ENCODE measurements at regions not wholly inside any gene's neighbourhood (a gene's known extent, or its start where the extent isn't known, plus 50 kb on each side); places are given as distances from the start of the nearest gene placed in this dataset.
"Not testable (repeated sequence)": the region's sequence is repeated elsewhere in the genome, so short reads cannot be mapped to it uniquely, and the experiment has no call there.

GRCh38 chrX:39764441-39764914, 333.3 kb downstream of the BCOR start:
- DNase-seq (ENCODE audit: extremely low read depth, low read depth, low spot score), result no peak

GRCh38 chrX:39765327-39765726, 332.4 kb downstream of the BCOR start:
- DNase-seq (ENCODE audit: extremely low read depth, low read depth, low spot score), result no peak

DNA sequence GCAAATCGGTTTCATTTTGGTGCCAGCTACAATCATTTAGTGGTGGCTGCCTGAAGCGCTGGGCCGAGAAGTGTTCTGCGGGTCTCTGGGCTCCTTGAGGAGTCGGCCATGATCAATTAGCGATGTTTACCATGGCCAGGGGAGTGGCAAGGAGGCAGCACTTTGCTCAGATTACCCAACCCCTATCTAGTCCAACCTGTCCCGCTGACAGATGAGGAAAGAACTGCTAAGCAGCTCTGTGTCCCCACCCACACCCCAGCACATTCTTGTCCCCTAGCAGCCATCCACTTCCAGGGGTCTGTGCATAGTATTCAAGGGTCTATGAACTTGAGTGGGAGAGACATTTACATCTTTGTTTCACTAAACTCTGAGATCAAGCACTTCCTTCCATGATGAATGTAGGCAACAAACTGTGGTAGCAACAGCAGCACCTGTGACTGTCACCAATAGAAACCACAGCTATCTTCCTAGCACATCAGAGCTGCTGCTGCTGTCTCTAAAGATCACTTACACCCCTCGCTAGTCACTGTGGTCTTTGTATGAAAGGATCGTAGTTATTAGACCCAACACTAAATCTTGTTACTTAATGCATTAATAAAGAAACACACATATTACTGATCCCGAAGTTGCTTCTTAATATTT, 331.6 kb downstream of the BCOR start:
- DNase-seq (ENCODE audit: extremely low read depth, low read depth, low spot score), result no peak

DNA sequence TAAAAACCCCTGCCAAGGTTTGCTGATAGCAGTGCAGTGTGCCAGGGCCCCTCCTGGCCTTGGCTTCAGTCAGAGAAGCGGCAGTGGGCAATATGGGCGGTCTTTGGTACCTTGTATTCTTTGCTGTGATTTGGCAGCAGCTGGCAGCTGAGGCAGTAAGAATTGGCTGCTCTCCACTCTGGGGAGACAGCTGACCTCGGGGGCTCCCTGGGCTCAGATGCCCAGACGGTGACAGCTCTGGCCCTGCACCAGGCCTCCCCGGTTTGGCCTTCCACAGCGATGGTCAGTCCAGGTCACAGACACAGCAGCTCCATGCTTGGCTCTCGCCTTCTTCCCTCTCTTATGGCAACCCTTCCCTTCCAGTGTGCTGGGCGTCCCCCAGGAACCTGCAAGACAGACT, 330.9 kb downstream of the BCOR start:
- no peak for DNase-seq (ENCODE audit: extremely low read depth, low read depth, low spot score)

GRCh38 chrX:39767446-39767845, 330.3 kb downstream of the BCOR start:
- DNase-seq (ENCODE audit: extremely low read depth, low read depth, low spot score), result no peak

- no peak for DNase-seq (ENCODE audit: extremely low read depth, low read depth, low spot score)
Measured at GRCh38 chrX:39769748-39770147, 328.0 kb downstream of the BCOR start.

- DNase-seq (ENCODE audit: extremely low read depth, low read depth, low spot score), result no peak
Measured at GRCh38 chrX:39771089-39771488, 326.7 kb downstream of the BCOR start.

DNA sequence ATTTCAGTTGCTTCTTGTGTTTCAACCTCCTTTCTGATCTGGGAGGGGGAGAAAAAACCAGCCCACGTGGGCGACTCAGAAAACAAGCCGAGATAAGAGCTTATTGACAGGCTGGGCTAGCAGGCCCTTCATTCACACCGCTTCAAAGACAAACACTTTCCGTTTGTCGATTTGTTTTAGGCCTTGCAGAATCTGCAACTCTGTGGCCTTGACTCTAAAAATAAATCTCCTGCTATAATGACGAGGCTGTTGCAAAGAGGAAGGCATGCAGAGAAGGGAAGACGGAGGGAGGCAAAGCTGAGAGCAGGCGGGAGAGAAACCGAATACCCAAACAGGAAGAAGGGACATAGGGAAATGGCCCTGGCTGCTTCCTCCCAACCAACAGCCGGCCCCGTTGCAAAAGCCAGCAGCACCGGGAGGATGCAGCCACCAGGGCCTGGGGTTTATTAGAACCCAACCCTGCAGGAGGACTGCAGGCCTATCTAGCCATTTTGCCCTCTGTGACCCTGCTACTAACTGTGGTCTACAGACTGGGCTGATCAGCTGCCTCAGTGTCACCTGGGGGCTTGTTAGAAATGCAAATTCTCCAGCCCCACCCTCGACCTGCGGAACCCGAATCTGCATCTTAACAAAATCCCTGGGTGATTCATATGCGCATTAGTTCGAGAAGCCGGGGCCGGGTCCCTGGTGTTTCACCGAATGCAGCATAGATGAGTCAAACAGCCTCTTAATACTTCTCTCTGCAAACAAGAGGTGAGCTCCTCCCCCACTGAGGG, 325.5 kb downstream of the BCOR start:
- no peak for DNase-seq (ENCODE audit: extremely low read depth, low read depth, low spot score)

GRCh38 chrX:39773150-39773549, 324.6 kb downstream of the BCOR start:
- DNase-seq (ENCODE audit: extremely low read depth, low read depth, low spot score), result no peak

DNA sequence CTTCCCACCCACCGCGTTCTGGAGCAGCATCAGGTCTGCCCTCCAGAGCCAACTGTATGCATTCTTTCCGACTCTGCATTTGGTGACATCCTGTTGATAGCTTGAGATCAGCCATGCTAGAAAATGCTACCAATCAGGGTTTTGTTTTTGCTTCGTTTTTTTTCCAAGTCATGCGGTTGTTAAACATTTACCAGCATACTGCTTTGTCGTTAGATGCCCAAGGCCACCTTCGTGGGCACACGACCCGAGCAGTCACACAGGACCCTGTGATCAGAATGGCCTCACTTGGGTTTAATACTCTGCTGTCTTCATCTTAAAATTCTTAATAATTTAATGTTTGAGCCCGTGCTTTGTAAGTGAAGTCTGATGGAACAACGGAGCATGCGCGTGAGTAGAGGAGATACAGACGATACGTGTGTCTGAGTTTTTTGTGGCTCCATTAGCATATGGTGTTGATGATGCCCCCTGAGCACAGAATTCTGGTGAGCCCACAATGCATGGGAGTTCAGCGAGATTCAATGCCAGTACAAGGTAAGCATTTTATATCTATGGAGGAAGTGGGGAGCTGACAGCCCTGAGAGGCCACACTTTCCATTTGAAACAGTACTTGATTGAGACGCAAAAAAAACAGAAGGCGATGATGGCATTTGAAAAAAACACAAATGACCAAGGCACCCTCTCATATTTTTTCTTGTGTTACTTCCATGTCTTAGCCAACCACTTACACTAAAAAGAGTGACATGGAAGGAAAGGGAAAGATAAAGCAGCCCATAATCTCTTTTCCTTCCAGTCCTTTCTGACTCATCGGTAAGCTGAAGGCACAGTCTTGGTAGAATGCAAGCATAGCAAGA, 323.6 kb downstream of the BCOR start:
- no peak for DNase-seq (ENCODE audit: extremely low read depth, low read depth, low spot score)

GRCh38 chrX:39774774-39775328, 322.9 kb downstream of the BCOR start:
- DNase-seq (ENCODE audit: extremely low read depth, low read depth, low spot score), result no peak

- no peak for DNase-seq (ENCODE audit: extremely low read depth, low read depth, low spot score)
Measured at GRCh38 chrX:39777623-39778025, 320.1 kb downstream of the BCOR start.

GRCh38 chrX:39779952-39780783, 317.6 kb downstream of the BCOR start:
- no peak for DNase-seq (ENCODE audit: extremely low read depth, low read depth, low spot score)

DNA sequence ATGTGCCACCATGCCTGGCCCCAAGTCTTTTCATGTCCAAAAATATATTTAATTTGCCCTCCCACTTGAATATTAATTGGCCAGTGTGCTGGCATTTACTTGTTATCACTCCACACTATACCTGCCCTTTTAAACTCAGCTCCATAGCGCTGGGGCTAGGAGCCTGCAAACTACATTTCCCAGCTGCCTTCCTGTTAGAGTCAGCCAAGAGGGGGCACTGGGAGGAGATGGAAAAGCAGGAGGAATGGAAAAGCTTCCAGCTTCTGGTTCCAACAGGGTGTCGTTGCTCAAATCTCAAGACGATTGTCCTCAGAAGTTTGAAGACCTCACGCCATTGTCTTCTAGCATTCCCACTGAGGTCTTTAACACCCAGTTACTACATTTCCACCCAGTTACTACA, 315.5 kb downstream of the BCOR start:
- DNase-seq (ENCODE audit: extremely low read depth, low read depth, low spot score), result no peak

- no peak for DNase-seq (ENCODE audit: extremely low read depth, low read depth, low spot score)
Measured at GRCh38 chrX:39787999-39788398, 309.8 kb downstream of the BCOR start.

- no peak for DNase-seq (ENCODE audit: extremely low read depth, low read depth, low spot score)
Measured at GRCh38 chrX:39788521-39788920, 309.2 kb downstream of the BCOR start.

DNA sequence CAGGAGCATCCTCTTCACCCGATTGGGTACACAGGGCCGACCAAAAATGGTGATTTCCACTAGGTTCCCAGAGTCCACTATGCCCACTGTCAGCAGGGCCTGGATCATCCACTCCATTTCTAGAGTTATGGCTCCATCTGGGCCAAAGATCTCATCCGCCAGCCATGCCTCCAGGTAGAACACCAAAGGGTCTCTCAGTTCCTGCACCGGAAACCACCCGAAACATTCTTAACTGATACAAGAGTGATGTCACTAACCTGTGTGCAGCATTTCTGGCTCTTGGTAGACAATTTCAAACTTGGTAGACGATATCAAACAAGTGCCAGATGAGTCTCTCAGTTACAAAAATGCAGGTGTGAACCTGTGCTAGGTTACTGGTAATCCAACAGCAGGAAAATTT, 306.1 kb downstream of the BCOR start:
- DNase-seq (ENCODE audit: extremely low read depth, low read depth, low spot score), result no peak

- DNase-seq (ENCODE audit: extremely low read depth, low read depth, low spot score), result no peak
Measured at GRCh38 chrX:39795605-39796004, 302.2 kb downstream of the BCOR start.

DNA sequence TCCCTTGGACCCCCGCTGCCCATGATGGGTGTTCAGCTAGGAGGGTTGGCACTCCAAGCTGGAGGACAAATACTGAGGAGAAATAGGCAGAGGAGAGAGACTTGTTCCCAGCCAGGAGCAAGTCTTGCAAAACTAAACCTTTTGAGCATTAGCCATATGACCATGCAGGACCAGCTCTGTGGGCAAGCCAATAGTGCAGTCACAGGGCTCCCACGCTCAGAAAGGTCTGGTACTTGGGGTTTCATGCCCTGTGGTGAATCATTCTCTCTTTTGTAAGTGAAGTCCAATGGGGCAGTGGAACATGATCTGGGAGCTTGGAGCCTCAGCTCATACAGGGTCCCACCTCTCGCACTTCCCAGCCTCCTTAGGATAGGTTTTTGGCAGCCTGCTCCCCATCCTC, 300.9 kb downstream of the BCOR start:
- DNase-seq (ENCODE audit: extremely low read depth, low read depth, low spot score), result no peak

DNA sequence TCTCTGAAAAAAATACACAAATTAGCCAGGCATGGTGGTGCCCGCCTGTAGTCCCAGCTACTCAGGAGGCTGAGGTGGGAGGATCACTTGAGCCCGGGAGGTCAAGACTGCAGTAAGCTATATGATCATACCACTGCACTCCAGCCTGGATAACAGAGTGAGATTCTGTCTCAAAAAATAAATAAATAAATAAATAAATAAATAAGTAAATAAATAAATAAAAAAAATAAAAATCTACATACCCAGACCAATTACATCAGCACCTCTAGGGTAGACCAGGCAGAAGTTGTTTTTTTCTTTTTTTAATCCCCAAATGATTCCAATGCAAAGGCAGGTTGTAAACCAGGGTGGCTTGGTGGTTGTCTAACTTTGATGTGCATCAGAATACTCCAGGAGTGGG, 299.3 kb downstream of the BCOR start:
- not testable (repeated sequence) for DNase-seq (ENCODE audit: extremely low read depth, low read depth, low spot score)

Measured in glomerular endothelial cell (primary cell).